Ovary (tissue), 3 donors: ENCODE measurements at regions not wholly inside any gene's neighbourhood (a gene's known extent, or its start where the extent isn't known, plus 50 kb on each side); places are given as distances from the start of the nearest gene placed in this dataset.

ENCODE experiments used
- CTCF ChIP-seq, 3 donors: fragments of 450-650 bp in 2 of 3; fragments of 200-600 bp in 1 of 3; IDR thresholded peaks; one replicate each; pipeline versions ENCODE4 v1.5.1 to v1.8.0; 2016 to 2022; ENCODE audit warnings: antibody characterized with exemption in 3 of 3, mild to moderate bottlenecking in 1 of 3
- EP300 ChIP-seq: sonication (generic); formaldehyde crosslinking; IDR thresholded peaks from one replicate; pipeline ENCODE4 v1.6.1; 2017; ENCODE audit warnings: antibody characterized with exemption
- POLR2A ChIP-seq: fragments of 450-650 bp; IDR thresholded peaks from one replicate; pipeline ENCODE4 v1.6.1; 2017; ENCODE audit warnings: antibody characterized with exemption, mild to moderate bottlenecking, moderate library complexity
- donor health status: DM: no; HTN: no; CAD: no.

- TF ChIP-seq CTCF (IDR thresholded peaks at IDR 0.05) (no peak), POLR2A (no peak), EP300 (no peak)
These were observed 1111.0 kb upstream of the SLC39A10 start for GRCh38 chr2:194545978-194546377.
